H1 (cell line): ENCODE measurements at regions not wholly inside any gene's neighbourhood (a gene's known extent, or its start where the extent isn't known, plus 50 kb on each side); places are given as distances from the start of the nearest gene placed in this dataset.

Experiments
- E2F6 ChIP-seq: IDR thresholded peaks from 2 replicates; pipeline ENCODE4 v1.6.1; 2012; ENCODE audit warnings: inconsistent platforms
- KDM5A ChIP-seq: fragments of 200-600 bp; IDR thresholded peaks from 2 replicates; pipeline ENCODE4 v1.7.1; 2012; ENCODE audit warnings: mild to moderate bottlenecking, low read length, inconsistent platforms, mixed read lengths
- POLR2A ChIP-seq, 2 experiments: IDR thresholded peaks; 1 replicate in 1 of 2; 2 replicates in 1 of 2; pipeline ENCODE4 v1.6.1; 2011; ENCODE audit warnings: low read depth in 2 of 2, low read length in 2 of 2, mild to moderate bottlenecking in 2 of 2; ENCODE audit errors: control extremely low read depth in 1 of 2
- POLR2AphosphoS5 ChIP-seq: IDR thresholded peaks from 2 replicates; pipeline ENCODE4 v1.6.1; 2011; ENCODE audit warnings: low read depth, low read length
- RAD21 ChIP-seq, 2 experiments: IDR thresholded peaks in 1 of 2; conservative IDR thresholded peaks in 1 of 2; 2 replicates each; pipeline ENCODE4 v1.6.1; 2011; ENCODE audit warnings: low read depth in 2 of 2, low read length in 2 of 2, improper control_type of control experiment in 1 of 2, inconsistent platforms in 1 of 2, mild to moderate bottlenecking in 1 of 2, moderate library complexity in 1 of 2
- RFX5 ChIP-seq: IDR thresholded peaks from 2 replicates; pipeline ENCODE4 v1.6.1; 2011; ENCODE audit warnings: low read depth, low read length, improper control_type of control experiment, borderline replicate concordance
- RNF2 ChIP-seq: fragments of 200-900, 300-1000 bp; sonication (generic); IDR thresholded peaks from 2 replicates; pipeline ENCODE4 v1.7.1; 2016; ENCODE audit warnings: borderline replicate concordance, low read depth, mild to moderate bottlenecking, antibody characterized with exemption, low read length; ENCODE audit not compliant: poor library complexity, severe bottlenecking; ENCODE audit errors: missing control alignments
- SIN3A ChIP-seq, 2 experiments: IDR thresholded peaks in 1 of 2; conservative IDR thresholded peaks in 1 of 2; 2 replicates each; pipeline ENCODE4 v1.6.1; 2011 to 2012; ENCODE audit warnings: low read length in 2 of 2, improper control_type of control experiment in 1 of 2, low read depth in 1 of 2, mild to moderate bottlenecking in 1 of 2
- SIRT6 ChIP-seq: IDR thresholded peaks from one replicate; pipeline ENCODE4 v1.7.1; 2012; ENCODE audit warnings: low read length, inconsistent platforms
- SP1 ChIP-seq: IDR thresholded peaks from 2 replicates; pipeline ENCODE4 v1.6.1; 2011; ENCODE audit warnings: low read depth, low read length
- TAF1 ChIP-seq: IDR thresholded peaks from 2 replicates; pipeline ENCODE4 v1.6.1; 2011; ENCODE audit warnings: mild to moderate bottlenecking, low read depth, low read length
- TF ChIP-seq, protein P1 (sequence below), 3 experiments: IDR thresholded peaks; 1 replicate in 2 of 3; 2 replicates in 1 of 3; pipeline versions ENCODE4 v1.5.1 to v1.6.1; 2011; ENCODE audit warnings: low read length in 3 of 3, mild to moderate bottlenecking in 3 of 3, inconsistent platforms in 2 of 3, low read depth in 1 of 3, moderate library complexity in 1 of 3; ENCODE audit not compliant: insufficient read depth in 1 of 3; ENCODE audit errors: control extremely low read depth in 1 of 3

DNA sequence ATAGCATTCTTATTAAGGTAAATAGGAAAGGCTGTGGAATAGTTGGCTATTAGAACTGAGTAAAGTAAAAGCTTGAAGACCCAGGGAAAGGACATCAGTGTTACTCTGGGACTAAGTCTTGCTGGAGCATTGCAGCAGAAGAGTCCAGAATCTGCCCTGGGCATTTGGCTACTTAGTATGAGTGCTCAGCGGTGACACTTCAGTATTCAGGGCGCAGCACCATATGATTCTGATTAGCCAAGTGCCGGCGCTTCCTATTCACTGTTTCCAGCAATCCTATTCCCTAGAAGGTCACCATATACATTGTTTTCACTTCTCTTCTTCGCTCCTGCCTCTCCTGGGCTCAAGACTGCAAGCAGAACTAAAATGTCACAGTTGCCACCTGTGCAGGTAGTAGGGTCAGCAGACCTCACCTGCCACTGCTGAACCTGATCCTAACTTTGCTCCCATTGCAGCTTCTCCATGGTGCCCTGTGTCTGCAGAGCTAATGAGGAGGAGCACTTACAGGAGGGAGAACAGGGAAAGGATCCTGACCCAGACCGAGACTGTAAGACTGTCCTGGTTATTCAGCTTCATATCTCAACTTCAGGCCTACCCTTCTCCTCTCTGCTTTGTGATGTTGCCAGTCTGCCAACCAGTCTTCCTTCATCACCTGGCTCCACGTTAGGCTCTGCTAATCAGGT lies 313.6 kb upstream of the PIK3R1 start:
- TF ChIP-seq, protein P1, sequence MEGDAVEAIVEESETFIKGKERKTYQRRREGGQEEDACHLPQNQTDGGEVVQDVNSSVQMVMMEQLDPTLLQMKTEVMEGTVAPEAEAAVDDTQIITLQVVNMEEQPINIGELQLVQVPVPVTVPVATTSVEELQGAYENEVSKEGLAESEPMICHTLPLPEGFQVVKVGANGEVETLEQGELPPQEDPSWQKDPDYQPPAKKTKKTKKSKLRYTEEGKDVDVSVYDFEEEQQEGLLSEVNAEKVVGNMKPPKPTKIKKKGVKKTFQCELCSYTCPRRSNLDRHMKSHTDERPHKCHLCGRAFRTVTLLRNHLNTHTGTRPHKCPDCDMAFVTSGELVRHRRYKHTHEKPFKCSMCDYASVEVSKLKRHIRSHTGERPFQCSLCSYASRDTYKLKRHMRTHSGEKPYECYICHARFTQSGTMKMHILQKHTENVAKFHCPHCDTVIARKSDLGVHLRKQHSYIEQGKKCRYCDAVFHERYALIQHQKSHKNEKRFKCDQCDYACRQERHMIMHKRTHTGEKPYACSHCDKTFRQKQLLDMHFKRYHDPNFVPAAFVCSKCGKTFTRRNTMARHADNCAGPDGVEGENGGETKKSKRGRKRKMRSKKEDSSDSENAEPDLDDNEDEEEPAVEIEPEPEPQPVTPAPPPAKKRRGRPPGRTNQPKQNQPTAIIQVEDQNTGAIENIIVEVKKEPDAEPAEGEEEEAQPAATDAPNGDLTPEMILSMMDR (IDR thresholded peaks at IDR 0.05; ENCODE audit: control extremely low read depth in 1 of 3, insufficient read depth in 1 of 3, low read depth in 1 of 3, low read length in 3 of 3): no peak
- TF ChIP-seq POLR2AphosphoS5 (no peak), SIN3A (conservative IDR thresholded peaks at IDR 0.05 in 1 of 2, IDR thresholded peaks at IDR 0.05 in 1 of 2; ENCODE audit: low read depth in 1 of 2, low read length in 2 of 2) (no peak), SIRT6 (no peak), POLR2A (IDR thresholded peaks at IDR 0.05; ENCODE audit: control extremely low read depth in 1 of 2, low read depth in 2 of 2, low read length in 2 of 2) (no peak), RAD21 (IDR thresholded peaks at IDR 0.05 in 1 of 2, conservative IDR thresholded peaks at IDR 0.05 in 1 of 2; ENCODE audit: low read depth in 2 of 2, low read length in 2 of 2) (no peak), E2F6 (no peak), RNF2 (no peak), TAF1 (no peak), RFX5 (no peak), SP1 (no peak), KDM5A (no peak)
